GM21576 (cell line): ENCODE measurements at regions not wholly inside any gene's neighbourhood (a gene's known extent, or its start where the extent isn't known, plus 50 kb on each side); places are given as distances from the start of the nearest gene placed in this dataset.

Experiments
- ATAC-seq: cut with Tn5 transposase; IDR thresholded peaks from one replicate; pipeline ENCODE4 v1.9.1; 2021; ENCODE audit warnings: mild to moderate bottlenecking, moderate library complexity; ENCODE audit not compliant: unreplicated experiment

DNA sequence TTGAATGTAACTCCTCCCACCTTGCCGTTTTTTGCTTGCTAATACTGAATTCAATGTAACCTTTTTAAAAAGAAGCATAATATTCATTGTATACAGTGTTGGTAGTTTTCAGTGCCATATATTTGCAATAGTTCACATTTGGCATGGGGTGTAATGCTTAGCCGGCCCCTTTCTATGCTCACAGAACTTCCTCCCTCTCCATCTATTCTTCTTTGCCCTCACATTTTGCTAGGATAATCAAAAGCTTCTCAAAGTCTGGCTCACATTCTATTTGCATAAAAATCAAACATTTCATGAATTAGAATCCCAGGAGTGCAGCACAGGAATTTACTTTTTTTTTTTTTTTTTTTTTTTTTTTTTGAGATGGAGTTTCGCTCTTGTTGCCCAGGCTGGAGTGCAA lies 226.3 kb upstream of the MPDZ start:
- ATAC-seq = no peak

DNA sequence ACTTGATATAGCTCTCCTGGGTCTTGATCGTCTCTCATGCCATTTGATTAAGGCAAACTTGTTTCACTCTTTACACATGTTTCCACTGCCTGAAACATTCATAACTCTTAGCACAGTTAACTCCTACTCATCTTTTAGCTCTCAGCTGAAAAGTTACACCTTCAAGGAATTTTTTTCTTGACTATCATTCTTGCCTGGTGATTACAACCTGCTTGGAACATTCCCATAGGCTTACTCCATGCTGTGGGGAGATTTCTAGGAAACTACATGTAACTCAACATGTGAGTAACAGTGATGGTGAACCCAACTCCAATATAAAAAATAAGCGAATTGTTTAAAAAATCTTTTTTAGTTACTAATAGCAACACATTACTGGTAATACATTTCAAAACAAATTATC lies 224.1 kb upstream of the MPDZ start:
- ATAC-seq = no peak

DNA sequence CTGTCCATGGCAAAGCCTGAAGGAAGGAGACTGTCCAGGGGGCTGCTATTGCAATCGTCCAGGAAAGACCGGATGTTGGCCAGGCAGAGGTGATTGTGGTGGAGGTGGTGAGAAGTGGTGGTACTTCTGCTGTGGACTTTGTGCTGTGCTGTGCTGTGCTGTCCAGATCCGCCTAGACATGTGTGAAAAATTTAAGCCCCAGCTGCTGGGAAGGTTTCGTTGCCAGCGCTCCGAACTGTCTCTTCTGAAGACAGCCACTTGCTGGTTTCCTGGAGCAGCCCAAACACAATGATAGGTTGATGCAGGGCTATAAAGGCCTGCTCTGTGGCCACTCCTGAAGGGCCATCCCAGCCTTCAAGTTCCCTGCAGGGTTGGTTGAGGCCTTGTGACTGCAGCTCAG lies 223.0 kb upstream of the MPDZ start:
- no peak for ATAC-seq

DNA sequence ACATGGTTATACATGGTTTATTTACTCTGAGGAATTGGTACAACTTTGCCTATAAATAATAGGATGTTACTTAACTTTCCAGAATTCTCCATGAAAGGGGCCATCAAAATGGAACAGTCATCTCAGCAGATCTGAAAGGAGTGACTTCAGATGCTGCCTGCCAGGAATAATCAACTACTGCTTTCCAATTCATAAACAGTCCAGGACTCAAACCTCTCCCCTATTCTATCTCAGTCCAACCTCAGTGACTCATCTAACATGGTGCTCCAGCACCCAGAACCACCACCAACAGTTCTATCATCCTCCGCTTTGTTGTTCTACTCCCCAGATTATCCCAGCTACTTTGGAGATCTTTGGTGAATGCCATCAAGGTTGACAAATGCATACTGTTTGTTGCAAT lies 221.5 kb upstream of the MPDZ start:
- no peak for ATAC-seq

DNA sequence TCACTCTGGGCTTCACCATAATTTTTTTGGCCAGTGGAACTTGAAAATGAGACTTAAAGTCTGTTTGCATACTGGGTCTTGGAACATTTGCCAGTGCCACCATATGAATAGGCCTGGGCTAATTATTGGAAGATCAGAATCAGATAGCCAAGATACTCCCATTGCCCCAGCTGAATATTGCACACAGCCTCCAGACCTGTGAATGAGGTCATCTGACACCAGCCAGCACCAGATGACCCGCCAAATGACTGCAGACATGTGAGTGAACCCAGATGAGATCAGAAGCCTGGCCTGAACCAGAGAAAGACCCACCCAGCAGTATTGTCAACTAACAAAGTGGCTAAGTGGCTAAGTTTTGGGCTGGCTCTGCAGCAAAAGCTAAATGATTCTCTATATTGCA lies 220.5 kb upstream of the MPDZ start:
- no peak for ATAC-seq

DNA sequence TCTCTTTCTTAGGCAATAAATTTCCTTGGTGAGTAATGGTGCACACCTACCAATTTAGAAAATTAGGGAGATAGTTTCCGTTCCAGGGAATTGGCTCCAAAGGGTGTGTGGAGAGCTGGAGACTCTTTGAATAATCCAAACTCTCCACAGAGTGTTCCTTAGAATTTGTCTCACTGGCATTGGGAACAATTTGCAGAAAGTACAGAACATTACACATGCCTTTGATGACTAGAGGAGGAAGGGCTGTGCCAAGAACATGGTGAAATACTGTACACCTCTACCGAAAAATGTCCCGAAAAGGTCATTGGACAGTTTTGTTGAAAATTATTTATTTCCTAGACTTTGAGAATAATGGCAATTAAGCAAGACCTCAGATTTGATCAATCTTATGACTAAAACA lies 214.2 kb upstream of the MPDZ start:
- no peak for ATAC-seq

DNA sequence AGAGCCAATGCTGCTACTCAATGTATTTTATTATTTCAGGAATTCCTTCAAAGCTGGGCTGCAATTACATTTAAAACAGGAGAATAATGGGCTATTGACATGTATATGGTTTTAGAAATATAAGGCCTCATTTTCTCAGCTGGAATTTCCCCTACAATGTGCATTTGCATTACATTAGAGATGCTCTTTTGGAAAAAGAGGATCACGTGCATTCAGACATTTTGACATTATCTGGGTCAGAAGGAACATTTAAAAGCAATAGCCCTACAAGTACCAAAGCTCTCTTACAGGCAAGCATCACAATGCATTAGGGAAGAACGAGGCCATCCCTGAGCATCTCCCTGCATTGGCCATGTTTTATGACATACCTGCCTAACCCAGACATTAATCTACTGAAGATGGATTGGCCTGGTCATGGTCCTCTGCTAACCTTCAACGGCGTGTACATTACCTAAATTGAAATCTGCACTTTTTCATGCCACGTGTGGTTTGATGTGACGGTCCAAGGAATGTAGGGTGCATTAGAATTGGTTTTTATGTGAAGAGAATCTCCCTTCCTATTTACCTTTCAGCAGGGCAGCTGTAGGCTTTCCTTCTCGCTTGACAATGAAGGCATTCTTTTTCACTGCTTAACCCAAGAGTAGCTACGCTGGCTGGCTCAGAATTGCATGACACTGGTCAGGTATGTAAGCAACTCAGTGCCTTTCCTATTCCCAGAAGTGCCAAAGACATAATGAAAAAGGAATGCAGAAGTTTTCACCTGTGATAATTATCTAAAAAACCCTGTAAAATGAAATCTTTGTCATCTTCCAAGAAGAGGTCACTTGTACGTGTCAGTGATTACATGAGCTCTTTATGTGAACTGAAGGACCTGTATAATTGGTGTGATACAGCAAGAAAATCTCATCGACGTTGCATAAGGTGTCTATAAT lies 212.3 kb upstream of the MPDZ start:
- ATAC-seq = no peak

DNA sequence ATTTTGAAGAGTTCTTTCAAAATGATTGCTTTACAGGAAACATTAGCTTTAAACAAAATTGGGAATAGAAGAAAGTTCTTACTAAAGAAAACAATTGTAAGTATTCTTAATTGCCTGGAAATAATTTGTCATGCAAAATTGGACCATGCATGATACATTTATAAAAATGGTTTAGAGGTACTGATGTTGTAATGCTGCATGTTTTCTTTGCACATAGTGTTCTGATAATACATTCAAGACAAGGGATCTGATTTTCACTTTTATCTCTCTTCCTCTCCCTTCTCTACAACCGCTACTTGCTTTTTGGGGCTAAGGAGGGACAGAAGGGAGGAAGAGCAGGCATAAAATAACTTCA lies 211.6 kb upstream of the MPDZ start:
- ATAC-seq = no peak

DNA sequence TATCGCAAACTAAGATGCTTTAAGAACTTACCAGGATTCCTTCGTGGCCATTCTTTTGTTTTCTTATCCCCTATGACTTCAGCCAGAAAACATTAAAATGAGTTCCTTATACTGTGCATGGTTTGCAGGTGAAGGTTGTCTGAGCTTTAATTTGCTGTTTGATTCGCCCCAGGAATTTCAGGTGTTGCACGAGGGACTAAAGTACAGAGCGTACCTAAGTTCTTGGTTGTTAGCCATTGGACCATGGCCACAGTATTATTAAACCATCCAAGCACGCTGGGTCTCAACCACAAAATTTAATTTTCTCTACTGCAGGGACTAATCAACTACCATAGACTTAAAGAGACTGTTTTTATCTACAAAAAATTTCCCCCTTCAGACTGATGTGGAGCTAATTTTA lies 208.4 kb upstream of the MPDZ start:
- ATAC-seq = no peak

DNA sequence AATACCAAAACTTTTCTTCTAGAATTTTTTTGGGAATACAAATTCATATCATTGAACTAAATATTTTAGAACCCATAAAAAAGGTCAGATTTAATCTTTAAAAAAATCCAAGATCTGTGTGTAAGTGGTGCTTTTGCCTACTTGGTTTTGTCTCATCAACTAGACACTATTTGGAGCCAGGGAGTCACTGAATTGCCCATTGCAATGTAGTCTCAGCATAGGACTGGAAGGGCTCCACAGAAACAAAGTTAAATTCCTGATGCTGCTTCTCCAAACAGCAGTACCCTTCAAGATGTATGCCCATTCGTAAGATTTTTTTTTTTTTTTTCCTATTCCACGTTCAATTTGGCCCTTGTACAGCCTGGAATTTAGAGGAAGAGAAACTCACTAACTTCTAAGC lies 208.0 kb upstream of the MPDZ start:
- no peak for ATAC-seq

DNA sequence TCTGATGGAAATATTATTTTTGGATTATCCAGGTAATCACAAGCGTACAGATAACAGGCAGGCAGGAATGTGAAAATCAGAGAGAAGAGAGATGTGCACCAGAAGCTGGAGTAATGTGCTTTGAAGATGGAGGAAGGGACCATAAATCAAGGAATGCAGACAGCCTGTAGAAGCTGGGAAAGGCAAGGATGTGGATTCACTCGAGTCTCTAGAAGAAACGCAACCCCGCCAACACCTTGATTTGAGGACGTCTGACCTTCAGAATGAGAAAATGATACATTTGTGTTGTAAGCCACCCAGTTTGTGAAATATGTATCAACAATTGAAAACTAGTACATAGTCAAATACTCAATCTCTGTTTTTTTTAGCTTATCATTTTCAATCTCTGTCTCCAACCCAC lies 207.6 kb upstream of the MPDZ start:
- no peak for ATAC-seq

DNA sequence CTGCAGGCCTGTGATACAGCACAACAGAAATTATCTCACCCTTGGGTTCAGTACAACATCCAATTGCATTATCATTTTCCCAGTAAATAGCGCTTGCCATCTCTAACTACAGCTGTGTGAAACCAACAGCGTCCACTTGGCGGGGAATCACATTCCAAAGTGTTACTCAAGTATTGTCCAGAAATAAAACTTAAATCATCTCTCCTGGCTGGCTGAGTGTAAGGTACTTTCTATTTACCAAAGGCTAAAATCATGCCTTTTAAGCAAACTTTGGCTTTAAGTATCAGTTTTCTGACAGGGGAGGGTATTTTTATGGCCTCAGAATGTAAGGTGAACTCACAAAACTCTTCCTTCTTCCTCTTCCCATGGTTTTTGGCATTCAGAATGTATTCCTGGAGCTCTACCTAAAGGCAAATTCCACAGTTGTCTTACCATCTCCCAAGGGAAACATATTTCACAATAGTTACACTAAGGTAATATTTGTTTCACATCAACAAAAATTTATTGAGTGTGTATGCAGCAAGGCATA lies 205.6 kb upstream of the MPDZ start:
- no peak for ATAC-seq

DNA sequence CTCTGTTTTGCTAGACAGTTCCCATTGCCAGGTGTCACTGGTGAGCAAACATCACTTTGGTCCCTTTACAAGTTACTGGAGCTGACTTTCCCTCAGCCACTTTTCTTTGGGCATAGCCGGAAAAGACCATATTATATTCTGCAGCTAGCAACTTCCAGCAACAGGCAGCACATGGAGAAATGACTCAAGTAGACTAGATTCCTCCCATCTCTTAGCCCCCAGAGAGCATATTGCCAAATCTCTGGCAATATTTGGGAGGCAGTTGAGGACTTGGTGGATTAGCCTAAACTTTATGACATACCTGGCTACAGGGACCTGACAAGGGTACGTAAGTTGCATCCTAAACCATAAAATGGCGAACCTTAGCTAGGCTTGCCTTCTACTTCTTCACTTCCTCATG lies 204.7 kb upstream of the MPDZ start:
- no peak for ATAC-seq

DNA sequence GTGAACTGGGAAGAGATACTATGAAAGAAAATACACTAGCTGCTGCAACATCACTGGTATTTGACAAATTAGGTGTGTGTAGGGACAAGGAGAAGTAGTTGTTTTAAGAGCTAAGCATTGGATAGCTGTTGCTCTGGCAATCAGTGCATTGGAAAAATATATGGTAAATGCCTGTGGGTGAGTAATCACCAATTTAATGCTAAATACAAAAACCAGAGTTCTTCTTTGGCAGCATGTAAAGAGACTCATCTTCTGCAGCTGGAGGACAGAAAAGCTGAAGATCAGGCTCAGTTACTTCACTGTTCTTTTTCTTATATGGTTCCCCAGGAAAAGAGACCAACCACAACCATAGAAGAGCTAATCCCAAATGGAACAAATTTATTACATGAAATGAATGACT lies 201.8 kb upstream of the MPDZ start:
- ATAC-seq = no peak

DNA sequence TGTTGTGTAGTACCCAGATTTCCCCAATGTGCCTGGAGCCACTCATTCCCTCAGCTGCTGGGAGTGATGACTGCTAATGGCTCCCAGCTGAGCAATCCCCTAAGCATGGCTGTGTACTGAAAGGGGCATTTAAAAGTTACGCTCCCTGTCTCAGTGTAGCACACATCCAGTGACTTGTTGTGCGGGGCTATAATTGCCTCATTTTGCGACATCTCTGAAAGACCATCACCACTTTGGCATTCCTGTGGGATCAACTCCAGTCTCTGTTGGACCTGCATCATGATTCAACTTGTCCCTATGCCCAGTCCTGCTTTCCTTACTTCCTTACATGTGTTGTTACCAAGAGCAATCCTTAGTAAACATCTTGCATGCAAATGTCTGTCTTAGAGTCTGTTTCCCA lies 201.2 kb upstream of the MPDZ start:
- no peak for ATAC-seq

DNA sequence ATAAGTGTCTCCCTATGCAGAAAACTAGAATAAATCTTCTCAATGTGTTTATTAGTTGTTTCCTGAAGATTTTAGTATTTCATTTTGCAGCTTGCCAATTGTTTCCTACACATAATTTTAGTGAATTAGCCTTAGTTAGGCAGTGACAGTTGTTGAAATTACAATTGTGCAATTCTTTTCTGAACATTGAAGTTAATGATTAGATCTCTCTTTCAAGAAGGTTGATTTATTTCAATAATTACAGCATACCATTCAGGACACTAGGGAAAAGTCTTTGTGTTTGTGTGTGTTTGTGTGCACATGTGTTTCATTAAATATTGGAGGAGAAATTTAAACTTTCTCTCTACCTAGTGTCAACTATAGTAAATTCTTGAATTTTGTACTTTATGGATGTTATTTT lies 199.6 kb upstream of the MPDZ start:
- no peak for ATAC-seq

DNA sequence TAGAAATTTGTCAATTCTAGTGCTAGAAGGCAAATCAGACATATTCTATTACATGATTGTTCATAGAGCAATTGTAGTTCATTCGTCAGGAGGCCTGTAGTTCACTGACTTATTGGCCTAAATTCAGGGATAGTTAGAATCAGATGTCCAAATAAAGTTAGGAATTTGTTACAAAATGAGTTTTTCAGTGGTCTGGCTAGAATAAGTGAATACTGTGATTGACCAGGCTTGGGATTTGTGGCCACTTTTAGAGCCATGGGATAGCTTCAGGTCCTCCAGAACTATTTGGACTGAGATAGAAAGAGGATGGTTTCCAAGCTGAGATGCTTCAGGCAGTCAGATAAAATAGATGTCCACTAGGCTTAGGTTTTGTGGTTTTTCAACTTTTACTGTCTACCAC lies 199.1 kb upstream of the MPDZ start:
- ATAC-seq = no peak

DNA sequence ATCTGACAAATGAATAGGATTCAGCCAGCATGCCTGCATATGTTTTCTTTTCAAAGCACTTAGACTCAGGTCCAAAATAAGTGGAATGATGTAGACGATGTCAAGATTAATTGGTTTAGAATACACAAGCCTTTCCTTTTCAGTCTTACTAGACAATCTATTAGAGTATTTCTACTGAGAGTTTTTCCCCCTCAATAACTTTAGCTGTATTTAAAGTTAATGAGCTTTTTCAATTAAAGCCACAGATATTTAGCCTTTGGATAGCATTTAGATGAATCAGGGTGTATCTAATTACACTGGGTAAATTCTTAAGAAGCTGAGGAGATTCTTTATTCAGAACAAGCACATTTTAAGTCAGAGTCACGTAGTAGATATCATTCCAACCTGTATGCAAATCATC lies 198.7 kb upstream of the MPDZ start:
- no peak for ATAC-seq

DNA sequence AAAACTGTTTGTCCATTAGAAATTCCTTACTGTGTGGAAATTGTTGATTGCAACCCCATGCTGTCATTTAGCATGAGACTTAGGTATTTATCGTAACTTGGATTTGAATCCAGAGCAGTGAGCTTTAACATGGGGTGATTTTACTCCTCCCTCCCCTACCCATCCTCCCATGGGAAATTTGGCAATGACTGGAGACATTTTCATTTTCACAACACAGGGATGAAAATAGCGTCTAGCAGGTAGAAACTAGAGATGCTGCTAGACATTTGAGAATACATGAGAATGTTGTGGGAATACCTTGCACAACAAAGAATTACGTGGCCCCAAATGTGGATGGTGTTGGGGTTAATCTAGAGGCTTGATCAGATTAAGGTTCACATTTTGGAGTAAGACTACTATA lies 191.3 kb upstream of the MPDZ start:
- no peak for ATAC-seq

DNA sequence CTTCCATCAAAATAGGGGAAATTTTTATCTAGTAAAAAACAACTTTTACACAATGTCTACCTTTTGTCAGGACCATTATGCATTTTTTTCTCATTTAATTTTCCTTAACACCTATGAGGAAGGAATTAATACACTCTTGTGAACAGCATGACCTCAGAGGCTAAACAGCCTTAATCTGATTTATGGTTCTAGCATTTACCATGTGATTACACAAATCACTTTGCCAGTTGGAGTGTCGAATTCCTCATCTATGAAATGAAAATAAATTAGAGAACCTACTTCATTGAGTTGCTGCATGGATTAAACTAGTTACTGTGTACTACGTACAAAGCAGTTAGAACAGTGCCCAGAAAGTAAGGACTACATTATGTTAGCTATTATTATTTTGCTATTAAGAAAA lies 187.7 kb upstream of the MPDZ start:
- no peak for ATAC-seq

DNA sequence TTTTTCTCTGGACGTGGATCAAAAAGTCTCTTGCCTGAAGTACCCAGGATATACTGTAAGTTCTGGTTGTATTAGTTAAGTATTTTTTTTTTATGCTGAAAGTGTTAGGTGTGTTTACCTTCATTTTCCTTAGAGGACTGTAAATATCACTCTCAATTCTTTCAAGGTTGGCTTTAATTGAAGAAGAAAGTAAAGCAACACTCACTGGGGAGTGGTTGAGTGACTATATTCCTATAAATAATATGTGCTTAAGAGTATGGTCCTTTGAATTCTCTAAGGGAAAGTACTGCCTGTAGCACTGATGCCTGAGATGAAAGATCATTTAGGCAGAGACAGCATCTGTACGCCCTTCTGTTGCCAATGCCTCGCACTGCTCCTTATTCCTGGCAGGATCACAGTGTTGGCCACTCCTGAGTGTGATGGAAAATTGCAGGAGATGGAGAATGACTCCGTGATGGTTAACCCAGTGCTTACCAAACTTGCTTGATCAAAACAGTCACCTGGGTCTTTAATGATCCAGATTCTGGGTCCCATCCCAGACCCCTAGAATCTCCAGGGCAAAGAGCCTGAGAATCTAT lies 182.0 kb upstream of the MPDZ start:
- ATAC-seq = no peak

DNA sequence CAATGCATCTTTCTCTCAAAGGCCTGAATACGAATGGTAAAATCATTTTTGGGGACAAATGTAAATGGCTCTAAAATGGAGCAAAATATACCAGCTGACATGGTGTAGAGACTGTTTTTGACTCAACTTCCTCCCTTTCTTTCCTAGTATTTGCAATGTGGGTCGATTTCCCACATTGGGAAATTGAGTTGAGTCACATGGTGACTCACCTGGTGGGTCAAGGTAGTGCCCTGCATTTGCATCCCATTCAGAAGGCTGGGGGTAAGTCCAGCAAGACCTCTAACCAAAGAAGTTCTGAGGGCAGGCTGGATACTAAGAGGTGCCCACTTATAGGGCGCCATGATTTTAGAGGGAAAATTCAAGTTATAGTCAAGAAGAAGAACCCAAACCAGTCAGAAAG lies 179.6 kb upstream of the MPDZ start:
- ATAC-seq = no peak

DNA sequence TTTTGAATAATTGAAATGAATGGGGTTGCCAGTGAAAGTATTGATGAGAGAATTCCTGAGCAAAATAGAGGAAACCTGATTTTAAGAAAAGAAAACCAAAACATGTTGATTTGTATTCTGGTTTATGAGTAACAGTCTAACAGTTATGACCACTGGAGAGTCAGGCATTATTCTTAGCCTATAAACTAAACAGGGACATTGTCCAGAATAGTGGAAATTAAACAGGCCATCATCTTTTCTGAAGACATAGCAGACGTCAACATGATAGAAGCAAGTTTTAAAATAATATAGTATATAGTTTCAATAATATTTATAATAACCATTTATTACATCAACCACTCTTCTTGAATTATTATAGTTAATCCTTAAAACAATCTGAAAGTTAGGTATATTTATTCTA lies 178.3 kb upstream of the MPDZ start:
- ATAC-seq = no peak
